Osteoblast (primary cell): ENCODE measurements at regions not wholly inside any gene's neighbourhood (a gene's known extent, or its start where the extent isn't known, plus 50 kb on each side); places are given as distances from the start of the nearest gene placed in this dataset.
A peak's percentile ranks its signal among the peaks of the same experiment; 100 is the strongest.

Source experiments
- DNase-seq: peaks from one replicate; pipeline ENCODE4 v3.0.0; 2011; ENCODE audit warnings: low spot score, mixed read lengths; ENCODE audit not compliant: insufficient read length; ENCODE audit errors: missing footprints
- H2AFZ ChIP-seq: 2 replicates; pipeline ENCODE4 v1.6.0; 2011; ENCODE audit warnings: mild to moderate bottlenecking, low read length
- H3K27ac ChIP-seq: 2 replicates; pipeline ENCODE4 v1.5.1; 2011; ENCODE audit warnings: mild to moderate bottlenecking, low read depth, low read length, moderate library complexity
- H3K27me3 ChIP-seq: 2 replicates; pipeline ENCODE4 v1.6.0; 2012; ENCODE audit warnings: mild to moderate bottlenecking, control low read depth, inconsistent platforms, low read length, moderate library complexity; ENCODE audit not compliant: insufficient read depth
- H3K36me3 ChIP-seq: 2 replicates; pipeline ENCODE4 v1.5.1; 2011; ENCODE audit warnings: mild to moderate bottlenecking, low read length, control low read depth, moderate library complexity; ENCODE audit not compliant: insufficient read depth
- H3K4me1 ChIP-seq: 2 replicates; pipeline ENCODE4 v1.5.1; 2011; ENCODE audit warnings: mild to moderate bottlenecking, low read length, control low read depth, moderate library complexity; ENCODE audit not compliant: insufficient read depth
- H3K4me2 ChIP-seq: 2 replicates; pipeline ENCODE4 v1.6.0; 2011; ENCODE audit warnings: mild to moderate bottlenecking, low read length; ENCODE audit not compliant: insufficient read depth
- H3K4me3 ChIP-seq: fragments of 200-600 bp; sonication (generic); 3 replicates; pipeline ENCODE4 v1.5.1; 2012; ENCODE audit warnings: mild to moderate bottlenecking, low read length, inconsistent platforms; ENCODE audit not compliant: insufficient read depth
- H3K79me2 ChIP-seq: 2 replicates; pipeline ENCODE4 v1.6.0; 2012; ENCODE audit warnings: mild to moderate bottlenecking, low read length, control low read depth, inconsistent platforms; ENCODE audit not compliant: insufficient read depth
- H3K9me3 ChIP-seq: 2 replicates; pipeline ENCODE4 v1.5.1; 2011; ENCODE audit warnings: low read depth, low read length, control low read depth
- H4K20me1 ChIP-seq: 2 replicates; pipeline ENCODE4 v1.6.0; 2012; ENCODE audit warnings: mild to moderate bottlenecking, low read length, control low read depth; ENCODE audit not compliant: insufficient read depth
- TF ChIP-seq, protein P1 (sequence below): IDR thresholded peaks from 2 replicates; pipeline ENCODE4 v1.5.1; 2011; ENCODE audit warnings: mild to moderate bottlenecking, low read depth, low read length, moderate library complexity; ENCODE audit errors: extremely low read depth

DNA sequence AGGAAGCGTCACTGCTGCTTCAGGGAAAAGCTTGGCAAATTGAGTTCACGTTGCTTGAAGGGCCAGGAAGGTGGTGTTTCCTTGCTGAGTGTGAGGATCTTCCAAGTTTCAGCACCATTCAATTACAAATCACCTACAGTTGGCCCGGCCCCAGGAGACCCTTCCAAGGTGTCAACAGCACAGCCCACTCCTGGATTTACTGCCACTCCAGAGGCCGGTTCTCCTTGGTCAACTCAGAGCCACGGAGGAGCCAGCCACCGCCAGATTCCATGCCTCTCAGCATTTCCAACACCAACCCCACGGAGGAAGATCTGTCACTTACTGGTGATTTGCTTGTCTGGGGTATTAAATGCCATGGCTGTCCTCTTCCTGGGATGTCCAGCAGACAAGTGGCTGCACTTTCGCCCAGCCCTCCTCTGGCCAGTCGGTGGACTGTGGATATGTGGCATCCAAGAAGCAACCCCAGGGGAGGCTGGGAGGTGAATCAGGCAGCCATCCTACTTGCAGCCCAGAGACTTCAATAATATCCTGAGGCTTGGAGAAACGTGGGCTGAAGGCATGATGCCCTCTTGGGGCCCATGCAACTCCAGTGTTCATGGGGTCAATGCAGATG lies 74.1 kb upstream of the SHANK2 start:
- H3K36me3 ChIP-seq, result no peaks in the 10 kb centered on the region
- no peak overlapping the region for H3K4me3 ChIP-seq
- no peaks in the 10 kb centered on the region for H3K79me2 ChIP-seq
- peaks cover 8% of the 10 kb centered on the region for H3K27me3 ChIP-seq
- H4K20me1 ChIP-seq, result no peaks in the 10 kb centered on the region
- peak; percentile 41 for DNase-seq
- no peaks in the 10 kb centered on the region for H3K9me3 ChIP-seq
- TF ChIP-seq, protein P1, sequence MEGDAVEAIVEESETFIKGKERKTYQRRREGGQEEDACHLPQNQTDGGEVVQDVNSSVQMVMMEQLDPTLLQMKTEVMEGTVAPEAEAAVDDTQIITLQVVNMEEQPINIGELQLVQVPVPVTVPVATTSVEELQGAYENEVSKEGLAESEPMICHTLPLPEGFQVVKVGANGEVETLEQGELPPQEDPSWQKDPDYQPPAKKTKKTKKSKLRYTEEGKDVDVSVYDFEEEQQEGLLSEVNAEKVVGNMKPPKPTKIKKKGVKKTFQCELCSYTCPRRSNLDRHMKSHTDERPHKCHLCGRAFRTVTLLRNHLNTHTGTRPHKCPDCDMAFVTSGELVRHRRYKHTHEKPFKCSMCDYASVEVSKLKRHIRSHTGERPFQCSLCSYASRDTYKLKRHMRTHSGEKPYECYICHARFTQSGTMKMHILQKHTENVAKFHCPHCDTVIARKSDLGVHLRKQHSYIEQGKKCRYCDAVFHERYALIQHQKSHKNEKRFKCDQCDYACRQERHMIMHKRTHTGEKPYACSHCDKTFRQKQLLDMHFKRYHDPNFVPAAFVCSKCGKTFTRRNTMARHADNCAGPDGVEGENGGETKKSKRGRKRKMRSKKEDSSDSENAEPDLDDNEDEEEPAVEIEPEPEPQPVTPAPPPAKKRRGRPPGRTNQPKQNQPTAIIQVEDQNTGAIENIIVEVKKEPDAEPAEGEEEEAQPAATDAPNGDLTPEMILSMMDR, result no peak
- H3K4me1 ChIP-seq, result no peaks in the 10 kb centered on the region
- H2AFZ ChIP-seq, result no peak overlapping the region
- H3K4me2 ChIP-seq, result no peak overlapping the region
- no peak overlapping the region for H3K27ac ChIP-seq

DNA sequence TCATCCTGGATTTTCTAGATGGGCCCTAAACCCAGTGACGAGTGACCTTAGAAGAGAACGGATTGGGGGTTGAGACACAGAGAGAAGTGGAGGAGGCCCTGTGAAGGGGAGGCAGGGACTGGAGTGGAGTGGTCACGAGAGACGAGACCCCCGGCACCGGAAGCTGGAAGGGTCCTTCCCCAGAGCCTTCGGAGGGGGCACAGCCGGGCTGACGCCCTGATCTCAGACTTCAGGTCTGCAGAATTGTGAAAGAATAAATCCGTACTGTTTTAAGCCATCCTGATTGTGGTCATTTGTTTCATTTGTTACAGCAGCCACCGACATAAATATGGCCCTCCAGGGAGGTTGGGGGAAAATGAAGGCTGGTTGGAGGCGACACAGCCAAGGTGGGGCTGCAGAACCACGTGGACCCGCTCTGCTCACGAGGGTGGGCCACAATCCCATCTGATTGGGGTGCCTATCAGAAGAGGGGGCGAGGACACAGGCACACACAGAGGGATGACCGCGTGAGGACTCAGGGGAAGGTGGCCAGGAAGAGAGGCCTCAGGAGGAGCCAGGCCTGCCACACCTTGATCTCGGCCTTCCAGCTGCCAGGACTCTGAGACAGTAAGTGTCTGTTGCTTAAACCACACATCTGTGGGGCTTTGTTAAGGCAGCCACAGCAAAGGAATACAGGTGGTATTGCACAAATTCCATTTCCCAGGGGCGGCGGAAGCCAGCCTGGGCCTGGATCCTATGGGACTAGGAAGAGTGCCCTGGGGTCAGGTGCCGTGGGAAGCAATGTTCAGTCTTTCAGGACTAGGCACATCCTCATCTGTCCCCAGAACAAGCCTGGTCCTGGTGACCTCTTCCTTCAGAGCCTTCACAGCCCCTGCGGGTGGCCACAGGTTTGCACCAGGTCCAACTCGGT lies 73.3 kb upstream of the SHANK2 start:
- TF ChIP-seq, protein P1, result no peak

DNA sequence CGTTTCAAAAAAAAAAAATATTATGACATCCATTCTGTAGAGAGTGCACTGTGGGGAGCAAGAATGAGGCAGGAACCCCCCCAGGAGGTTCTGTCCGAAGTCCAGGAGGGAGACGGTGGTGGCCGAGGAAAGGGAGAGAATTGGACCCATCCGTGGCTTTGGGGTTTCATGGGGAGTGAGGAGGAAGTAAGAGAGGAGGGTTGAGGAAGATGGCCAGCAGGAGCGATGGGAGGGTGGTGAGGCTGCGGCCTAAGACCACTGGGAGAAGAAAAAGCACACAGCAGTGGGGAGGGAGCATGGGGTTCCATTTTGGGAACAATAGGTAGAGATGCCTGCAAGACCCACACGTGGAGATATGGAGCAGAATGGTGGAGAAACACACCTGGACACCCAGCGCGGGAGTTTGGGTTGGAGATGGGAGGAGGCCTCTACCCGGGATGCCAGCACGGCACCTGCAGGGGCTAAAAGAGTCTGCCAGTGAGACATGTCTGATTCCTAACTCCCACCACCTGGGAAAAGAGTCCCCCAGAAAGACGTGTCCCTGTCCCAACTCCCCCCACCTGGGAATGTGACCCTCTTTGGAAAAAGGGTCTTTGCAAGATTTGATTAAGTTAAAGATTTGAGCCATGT lies 72.5 kb upstream of the SHANK2 start:
- Histone ChIP-seq H3K36me3 (no peaks in the 10 kb centered on the region), H3K4me2 (no peak overlapping the region), H3K4me1 (no peaks in the 10 kb centered on the region), H3K27ac (no peak overlapping the region), H3K4me3 (no peak overlapping the region), H3K79me2 (no peaks in the 10 kb centered on the region), H4K20me1 (no peaks in the 10 kb centered on the region), H3K9me3 (no peaks in the 10 kb centered on the region), H3K27me3 (peaks cover 8% of the 10 kb centered on the region), H2AFZ (no peak overlapping the region)
- DNase-seq, result peak; percentile 53
- TF ChIP-seq, protein P1, result no peak

More for the DNA sequence above, 73.3 kb upstream of the SHANK2 start:
- H2AFZ ChIP-seq, result no peak overlapping the region
- H3K9me3 ChIP-seq, result no peaks in the 10 kb centered on the region
- H4K20me1 ChIP-seq, result no peaks in the 10 kb centered on the region
- no peaks in the 10 kb centered on the region for H3K79me2 ChIP-seq
- peaks cover 8% of the 10 kb centered on the region for H3K27me3 ChIP-seq
- no peaks in the 10 kb centered on the region for H3K4me1 ChIP-seq
- no peak overlapping the region for H3K4me3 ChIP-seq
- H3K4me2 ChIP-seq, result no peak overlapping the region
- no peaks in the 10 kb centered on the region for H3K36me3 ChIP-seq
- peak; percentile 75 for DNase-seq
- no peak overlapping the region for H3K27ac ChIP-seq
